Thyroid gland (tissue), 4 donors: ENCODE measurements at regions not wholly inside any gene's neighbourhood (a gene's known extent, or its start where the extent isn't known, plus 50 kb on each side); places are given as distances from the start of the nearest gene placed in this dataset.

ENCODE experiments used
- CTCF ChIP-seq, 6 experiments: fragments of 200-600 bp in 3 of 6; fragments of 450-650 bp in 3 of 6; sonication (generic) in 3 of 6; IDR thresholded peaks; one replicate each; pipeline ENCODE4 v1.5.1; 2016 to 2019; ENCODE audit warnings: antibody characterized with exemption in 6 of 6, mild to moderate bottlenecking in 2 of 6, inconsistent platforms in 1 of 6, moderate library complexity in 1 of 6
- POLR2A ChIP-seq, 2 donors: fragments of 450-650 bp; IDR thresholded peaks; one replicate each; pipeline ENCODE4 v1.6.1; 2017; ENCODE audit warnings: antibody characterized with exemption in 2 of 2, mild to moderate bottlenecking in 2 of 2, moderate library complexity in 1 of 2

GRCh38 chr10:1978584-1978983, 241.3 kb upstream of the ADARB2 start:
- TF ChIP-seq POLR2A (IDR thresholded peaks at IDR 0.05) (no peak), CTCF (IDR thresholded peaks at IDR 0.05) (no peak)
